WTC11 (cell line): ENCODE measurements at regions not wholly inside any gene's neighbourhood (a gene's known extent, or its start where the extent isn't known, plus 50 kb on each side); places are given as distances from the start of the nearest gene placed in this dataset.

Experiments
- ATAC-seq: fragments of 200-7000 bp; cut with Tn5 transposase; 2 replicates; pipeline ENCODE4 v1.10.0; 2021; ENCODE audit warnings: mild to moderate bottlenecking, moderate library complexity
- CTCF ChIA-PET: fragments of 300-600 bp; sonication (Branson Sonifier 250); formaldehyde crosslinking; loops from one replicate; lab custom pipeline; 2021; ENCODE audit warnings: antibody characterized with exemption; lab: Charles Lee
- POLR2A ChIA-PET: fragments of 350-600 bp; sonication (Branson Sonifier 250); formaldehyde crosslinking; loops from one replicate; lab custom pipeline; 2021; ENCODE audit warnings: antibody characterized with exemption; lab: Charles Lee
- DNase-seq: peaks from one replicate; pipeline ENCODE4 v3.0.0; 2021; ENCODE audit warnings: low spot score
- H3K27ac Mint-ChIP-seq: 2 replicates; pipeline ENCODE4 v1.8.0; 2021; ENCODE audit warnings: mixed read lengths
- H3K27me3 Mint-ChIP-seq: 2 replicates; pipeline ENCODE4 v1.8.0; 2021; ENCODE audit warnings: low read depth, mild to moderate bottlenecking, moderate library complexity, mixed read lengths
- H3K36me3 Mint-ChIP-seq: 2 replicates; pipeline ENCODE4 v1.8.0; 2021; ENCODE audit warnings: mixed read lengths
- H3K4me1 Mint-ChIP-seq: 2 replicates; pipeline ENCODE4 v1.8.0; 2022; ENCODE audit warnings: mixed read lengths
- H3K4me3 Mint-ChIP-seq: 2 replicates; pipeline ENCODE4 v1.8.0; 2021; ENCODE audit warnings: mild to moderate bottlenecking, moderate library complexity, mixed read lengths
- H3K9me3 Mint-ChIP-seq: 2 replicates; pipeline ENCODE4 v1.8.0; 2021; ENCODE audit warnings: mixed read lengths
- ATF1 ChIP-seq: sonication (generic); formaldehyde crosslinking; IDR thresholded peaks from 2 replicates; pipeline ENCODE4 v1.8.1; 2023; ENCODE audit warnings: mild to moderate bottlenecking, moderate library complexity, missing genetic modification reagents
- E2F5 ChIP-seq: sonication (generic); formaldehyde crosslinking; IDR thresholded peaks from 2 replicates; pipeline ENCODE4 v1.8.1; 2022; ENCODE audit warnings: mild to moderate bottlenecking, moderate library complexity, missing genetic modification reagents
- FOXP1 ChIP-seq: sonication (generic); formaldehyde crosslinking; IDR thresholded peaks from 2 replicates; pipeline ENCODE4 v1.8.0; 2022; ENCODE audit warnings: missing genetic modification reagents, mild to moderate bottlenecking, moderate library complexity, borderline replicate concordance
- JUN ChIP-seq: sonication (generic); formaldehyde crosslinking; IDR thresholded peaks from 2 replicates; pipeline ENCODE4 v1.8.0; 2023; ENCODE audit warnings: mild to moderate bottlenecking, missing genetic modification reagents
- MXD4 ChIP-seq: fragments of 250-450 bp; sonication (Bioruptor Pico); IDR thresholded peaks from 2 replicates; pipeline ENCODE4 v1.8.0; 2021; ENCODE audit warnings: mild to moderate bottlenecking, moderate library complexity, borderline replicate concordance
- PRRX2 ChIP-seq: fragments of 250-450 bp; sonication (Bioruptor Pico); IDR thresholded peaks from 2 replicates; pipeline ENCODE4 v1.8.0; 2021; ENCODE audit warnings: mild to moderate bottlenecking
- ZNF138 ChIP-seq: sonication (generic); formaldehyde crosslinking; conservative IDR thresholded peaks from 2 replicates; pipeline ENCODE4 v1.8.1; 2022; ENCODE audit warnings: mild to moderate bottlenecking, moderate library complexity, missing genetic modification reagents
- ZNF263 ChIP-seq: sonication (generic); formaldehyde crosslinking; IDR thresholded peaks from 2 replicates; pipeline ENCODE4 v1.8.1; 2022; ENCODE audit warnings: low read depth, mild to moderate bottlenecking, moderate library complexity, missing genetic modification reagents
- ZNF317 ChIP-seq: sonication (generic); formaldehyde crosslinking; IDR thresholded peaks from 2 replicates; pipeline ENCODE4 v1.8.1; 2023; ENCODE audit warnings: low read depth, mild to moderate bottlenecking, moderate library complexity, missing genetic modification reagents, borderline replicate concordance
- ZSCAN18 ChIP-seq: fragments of 250-450 bp; sonication (Bioruptor Pico); IDR thresholded peaks from 2 replicates; pipeline ENCODE4 v2.1.2; 2022; ENCODE audit warnings: mild to moderate bottlenecking, moderate library complexity
- TF ChIP-seq, protein P1 (sequence below): sonication (generic); formaldehyde crosslinking; IDR thresholded peaks from 2 replicates; pipeline ENCODE4 v1.8.1; 2023; ENCODE audit warnings: mild to moderate bottlenecking, missing genetic modification reagents
- TF ChIP-seq, protein P2 (sequence below): sonication (generic); formaldehyde crosslinking; IDR thresholded peaks from 2 replicates; pipeline ENCODE4 v1.8.0; 2022; ENCODE audit warnings: mild to moderate bottlenecking, missing genetic modification reagents
- TF ChIP-seq, protein P3 (sequence below): sonication (generic); formaldehyde crosslinking; IDR thresholded peaks from 2 replicates; pipeline ENCODE4 v1.8.1; 2023; ENCODE audit warnings: mild to moderate bottlenecking, missing genetic modification reagents, moderate library complexity
- TF ChIP-seq, protein P4 (sequence below): sonication (generic); formaldehyde crosslinking; IDR thresholded peaks from 2 replicates; pipeline ENCODE4 v1.8.1; 2023; ENCODE audit warnings: mild to moderate bottlenecking, moderate library complexity, missing genetic modification reagents
- TF ChIP-seq, protein P5 (sequence below): sonication (generic); formaldehyde crosslinking; IDR thresholded peaks from 2 replicates; pipeline ENCODE4 v1.8.1; 2023; ENCODE audit warnings: mild to moderate bottlenecking, missing genetic modification reagents, moderate library complexity

DNA sequence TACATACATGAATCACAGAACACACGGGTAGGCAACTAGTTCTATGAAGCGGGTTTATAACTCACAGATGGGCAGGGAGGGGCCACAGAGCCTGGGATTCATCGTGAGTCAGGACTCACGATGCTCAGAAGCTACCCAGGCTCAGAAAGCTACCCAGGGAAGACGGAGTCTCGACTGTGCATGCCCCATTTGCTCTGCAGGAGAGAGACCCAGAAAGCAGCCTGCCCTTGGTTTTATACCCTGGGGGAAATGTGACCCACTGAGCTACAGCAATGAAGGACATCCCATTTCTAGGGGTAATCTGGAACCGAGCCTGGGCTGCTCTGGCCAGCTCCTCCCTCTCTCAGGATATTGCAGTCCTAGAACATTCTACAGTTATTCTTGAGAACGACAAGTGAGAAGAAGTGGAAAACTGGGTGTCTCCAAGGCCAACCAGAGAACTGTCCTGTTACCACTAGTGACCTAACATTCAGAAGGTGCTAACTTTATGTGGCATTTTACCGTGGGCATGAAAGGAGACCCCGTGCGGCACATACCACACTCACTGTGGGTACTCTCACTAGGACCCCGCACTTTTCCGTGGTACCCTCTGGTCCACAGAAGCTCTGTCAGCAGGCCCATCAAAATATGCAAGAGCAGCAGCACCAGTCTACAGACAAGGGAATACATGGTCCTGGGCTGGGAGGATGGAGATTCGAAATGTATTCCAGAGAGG is 201.9 kb upstream of the PMEPA1 start (continued):
- TF ChIP-seq MXD4 (no peak), ATF1 (CRISPR knock-in tag) (no peak), FOXP1 (no peak), ZNF138 (CRISPR knock-in tag) (no peak)

DNA sequence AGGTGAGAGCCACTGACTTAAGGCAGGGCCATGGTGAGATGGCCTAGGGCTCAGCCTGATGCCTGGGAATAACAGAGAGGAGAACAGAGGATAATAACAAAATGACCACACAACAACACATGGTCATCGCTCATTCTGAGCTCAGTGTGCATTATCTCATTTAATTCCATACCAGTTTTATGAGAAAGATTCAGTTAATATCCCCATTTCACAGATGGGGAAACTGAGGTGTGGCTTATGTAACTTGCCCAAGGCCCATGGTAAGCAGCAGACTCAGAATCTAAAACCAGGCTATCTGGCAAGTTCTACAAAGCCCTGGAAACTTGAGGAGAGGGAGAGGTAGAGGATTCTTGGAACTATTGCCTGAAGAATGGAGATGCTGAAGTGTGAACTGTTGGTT is 200.9 kb upstream of the PMEPA1 start:
- no peaks in the 10 kb centered on the region for H3K4me1 Mint-ChIP-seq
- DNase-seq (no peak), ATAC-seq (no peak)
- no peak overlapping the region for H3K27ac Mint-ChIP-seq
- TF ChIP-seq ZNF263 = no peak
- TF ChIP-seq JUN (CRISPR knock-in tag) = no peak
- TF ChIP-seq ZSCAN18 (CRISPR knock-in tag) = no peak
- TF ChIP-seq PRRX2 (CRISPR knock-in tag) = no peak
- TF ChIP-seq ZNF317 (CRISPR knock-in tag) = no peak
- TF ChIP-seq, protein P1, sequence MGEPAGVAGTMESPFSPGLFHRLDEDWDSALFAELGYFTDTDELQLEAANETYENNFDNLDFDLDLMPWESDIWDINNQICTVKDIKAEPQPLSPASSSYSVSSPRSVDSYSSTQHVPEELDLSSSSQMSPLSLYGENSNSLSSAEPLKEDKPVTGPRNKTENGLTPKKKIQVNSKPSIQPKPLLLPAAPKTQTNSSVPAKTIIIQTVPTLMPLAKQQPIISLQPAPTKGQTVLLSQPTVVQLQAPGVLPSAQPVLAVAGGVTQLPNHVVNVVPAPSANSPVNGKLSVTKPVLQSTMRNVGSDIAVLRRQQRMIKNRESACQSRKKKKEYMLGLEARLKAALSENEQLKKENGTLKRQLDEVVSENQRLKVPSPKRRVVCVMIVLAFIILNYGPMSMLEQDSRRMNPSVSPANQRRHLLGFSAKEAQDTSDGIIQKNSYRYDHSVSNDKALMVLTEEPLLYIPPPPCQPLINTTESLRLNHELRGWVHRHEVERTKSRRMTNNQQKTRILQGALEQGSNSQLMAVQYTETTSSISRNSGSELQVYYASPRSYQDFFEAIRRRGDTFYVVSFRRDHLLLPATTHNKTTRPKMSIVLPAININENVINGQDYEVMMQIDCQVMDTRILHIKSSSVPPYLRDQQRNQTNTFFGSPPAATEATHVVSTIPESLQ (CRISPR knock-in tag) = no peak
- ChIA-PET POLR2A (no interaction called here), CTCF (no interaction called here)
- no peaks in the 10 kb centered on the region; the same call in 1 of the 2 replicates for H3K27me3 Mint-ChIP-seq
- H3K4me3 Mint-ChIP-seq = no peak overlapping the region
- H3K9me3 Mint-ChIP-seq = no peaks in the 10 kb centered on the region
- H3K36me3 Mint-ChIP-seq = no peaks in the 10 kb centered on the region

- TF ChIP-seq, protein P2, sequence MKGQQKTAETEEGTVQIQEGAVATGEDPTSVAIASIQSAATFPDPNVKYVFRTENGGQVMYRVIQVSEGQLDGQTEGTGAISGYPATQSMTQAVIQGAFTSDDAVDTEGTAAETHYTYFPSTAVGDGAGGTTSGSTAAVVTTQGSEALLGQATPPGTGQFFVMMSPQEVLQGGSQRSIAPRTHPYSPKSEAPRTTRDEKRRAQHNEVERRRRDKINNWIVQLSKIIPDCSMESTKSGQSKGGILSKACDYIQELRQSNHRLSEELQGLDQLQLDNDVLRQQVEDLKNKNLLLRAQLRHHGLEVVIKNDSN (CRISPR knock-in tag) = no peak
- TF ChIP-seq, protein P3, sequence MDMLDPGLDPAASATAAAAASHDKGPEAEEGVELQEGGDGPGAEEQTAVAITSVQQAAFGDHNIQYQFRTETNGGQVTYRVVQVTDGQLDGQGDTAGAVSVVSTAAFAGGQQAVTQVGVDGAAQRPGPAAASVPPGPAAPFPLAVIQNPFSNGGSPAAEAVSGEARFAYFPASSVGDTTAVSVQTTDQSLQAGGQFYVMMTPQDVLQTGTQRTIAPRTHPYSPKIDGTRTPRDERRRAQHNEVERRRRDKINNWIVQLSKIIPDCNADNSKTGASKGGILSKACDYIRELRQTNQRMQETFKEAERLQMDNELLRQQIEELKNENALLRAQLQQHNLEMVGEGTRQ (CRISPR knock-in tag) = no peak
- no peak for TF ChIP-seq E2F5 (CRISPR knock-in tag)
- TF ChIP-seq, protein P4, sequence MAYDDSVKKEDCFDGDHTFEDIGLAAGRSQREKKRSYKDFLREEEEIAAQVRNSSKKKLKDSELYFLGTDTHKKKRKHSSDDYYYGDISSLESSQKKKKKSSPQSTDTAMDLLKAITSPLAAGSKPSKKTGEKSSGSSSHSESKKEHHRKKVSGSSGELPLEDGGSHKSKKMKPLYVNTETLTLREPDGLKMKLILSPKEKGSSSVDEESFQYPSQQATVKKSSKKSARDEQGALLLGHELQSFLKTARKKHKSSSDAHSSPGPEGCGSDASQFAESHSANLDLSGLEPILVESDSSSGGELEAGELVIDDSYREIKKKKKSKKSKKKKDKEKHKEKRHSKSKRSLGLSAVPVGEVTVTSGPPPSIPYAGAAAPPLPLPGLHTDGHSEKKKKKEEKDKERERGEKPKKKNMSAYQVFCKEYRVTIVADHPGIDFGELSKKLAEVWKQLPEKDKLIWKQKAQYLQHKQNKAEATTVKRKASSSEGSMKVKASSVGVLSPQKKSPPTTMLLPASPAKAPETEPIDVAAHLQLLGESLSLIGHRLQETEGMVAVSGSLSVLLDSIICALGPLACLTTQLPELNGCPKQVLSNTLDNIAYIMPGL = no peak
- TF ChIP-seq, protein P5, sequence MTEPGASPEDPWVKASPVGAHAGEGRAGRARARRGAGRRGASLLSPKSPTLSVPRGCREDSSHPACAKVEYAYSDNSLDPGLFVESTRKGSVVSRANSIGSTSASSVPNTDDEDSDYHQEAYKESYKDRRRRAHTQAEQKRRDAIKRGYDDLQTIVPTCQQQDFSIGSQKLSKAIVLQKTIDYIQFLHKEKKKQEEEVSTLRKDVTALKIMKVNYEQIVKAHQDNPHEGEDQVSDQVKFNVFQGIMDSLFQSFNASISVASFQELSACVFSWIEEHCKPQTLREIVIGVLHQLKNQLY = no peak
- TF ChIP-seq, all 79 proteins: peak for 0
- no peaks in the 10 kb centered on the region for H3K9me3 Mint-ChIP-seq
- POLR2A ChIA-PET = no interaction called here
- H3K4me1 Mint-ChIP-seq = no peaks in the 10 kb centered on the region
- no peaks in the 10 kb centered on the region; the same call in 1 of the 2 replicates for H3K27me3 Mint-ChIP-seq
- ATAC-seq = no peak
- no peak overlapping the region for H3K4me3 Mint-ChIP-seq
- DNase-seq = no peak
- H3K36me3 Mint-ChIP-seq = no peaks in the 10 kb centered on the region
- CTCF ChIA-PET = no interaction called here
- no peak overlapping the region for H3K27ac Mint-ChIP-seq
Measured at GRCh38 chr20:57909763-57910331, 200.0 kb upstream of the PMEPA1 start.
